HG02852 (cell line): ENCODE measurements at regions not wholly inside any gene's neighbourhood (a gene's known extent, or its start where the extent isn't known, plus 50 kb on each side); places are given as distances from the start of the nearest gene placed in this dataset.

Experiments used
- ATAC-seq: cut with Tn5 transposase; IDR thresholded peaks from one replicate; pipeline ENCODE4 v1.9.1; 2021; ENCODE audit warnings: mild to moderate bottlenecking, moderate library complexity; ENCODE audit not compliant: unreplicated experiment

DNA sequence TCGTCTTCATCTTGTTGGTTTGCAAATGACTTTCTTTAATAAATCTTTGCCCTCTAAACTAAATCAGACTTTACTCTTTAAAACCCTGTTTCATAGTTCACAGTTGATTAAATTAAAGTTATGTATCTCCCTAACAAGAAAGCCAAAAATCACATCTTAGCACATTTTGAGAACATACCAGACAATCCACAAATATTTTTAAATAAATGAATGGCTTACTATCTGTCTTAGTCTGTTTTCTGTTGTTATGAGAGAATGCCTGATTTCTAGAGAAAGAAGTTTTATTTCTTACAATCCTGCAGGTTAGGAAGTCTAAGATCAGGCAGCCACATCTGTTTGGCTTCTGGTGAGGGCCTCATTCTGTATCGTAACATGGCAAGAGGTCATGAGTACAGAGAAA lies 1090.2 kb upstream of the PIK3C3 start:
- no peak for ATAC-seq

DNA sequence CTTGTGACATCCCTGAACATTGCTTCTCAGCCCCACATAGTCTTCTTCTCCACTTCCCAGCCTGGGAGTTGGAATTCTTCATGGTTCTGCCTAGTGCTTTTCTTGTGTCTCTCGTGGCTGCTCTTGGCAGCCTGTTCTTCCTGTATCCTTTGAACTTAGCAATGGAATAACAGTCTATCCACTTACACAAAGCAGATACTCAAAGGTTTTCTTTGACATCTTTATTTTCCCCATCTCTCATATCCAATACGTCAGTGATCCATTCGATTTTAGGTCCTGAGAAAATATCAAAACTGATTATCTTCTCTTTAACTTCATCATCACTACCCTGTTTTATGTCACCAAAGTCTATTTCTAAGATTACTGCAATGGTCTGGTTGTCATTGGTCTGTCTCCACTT lies 1091.2 kb upstream of the PIK3C3 start:
- ATAC-seq: no peak

DNA sequence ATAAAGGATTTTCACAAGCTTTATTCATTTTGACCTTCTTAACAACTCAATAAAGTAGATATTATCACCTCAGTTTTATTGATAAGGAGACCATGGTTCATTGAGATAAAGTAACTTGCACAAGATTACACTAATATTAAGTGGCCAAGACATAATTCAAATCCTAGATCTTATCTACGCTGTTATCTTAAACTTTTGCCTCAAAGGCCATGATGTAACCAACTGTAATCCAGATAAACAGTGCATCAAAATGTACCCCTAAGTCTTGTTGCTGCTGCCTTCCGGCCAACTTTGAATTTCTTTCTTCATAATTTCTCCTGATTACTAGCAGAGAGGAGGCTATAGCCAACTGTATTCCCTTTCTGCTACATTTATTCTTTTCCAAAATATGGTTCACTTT lies 1094.8 kb upstream of the PIK3C3 start:
- no peak for ATAC-seq

DNA sequence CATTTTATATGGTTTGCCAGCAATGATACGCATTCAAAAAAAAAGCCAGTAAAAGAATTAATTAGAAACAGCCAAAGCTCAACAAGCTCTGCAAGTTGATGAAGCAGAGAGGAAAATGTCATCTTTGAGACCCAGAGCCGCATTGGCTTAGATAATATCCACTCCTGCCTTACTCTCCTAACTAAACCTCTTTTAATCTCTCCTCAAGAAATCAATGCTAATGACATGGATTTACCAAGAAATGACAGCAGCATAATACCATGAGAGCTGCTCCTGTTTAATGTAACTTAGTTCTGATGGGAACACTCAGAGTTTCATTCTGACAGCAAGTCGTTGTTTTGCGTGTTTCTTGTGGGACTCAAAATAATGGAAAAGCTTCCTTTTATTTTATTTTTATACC lies 1099.4 kb upstream of the PIK3C3 start:
- ATAC-seq: no peak

DNA sequence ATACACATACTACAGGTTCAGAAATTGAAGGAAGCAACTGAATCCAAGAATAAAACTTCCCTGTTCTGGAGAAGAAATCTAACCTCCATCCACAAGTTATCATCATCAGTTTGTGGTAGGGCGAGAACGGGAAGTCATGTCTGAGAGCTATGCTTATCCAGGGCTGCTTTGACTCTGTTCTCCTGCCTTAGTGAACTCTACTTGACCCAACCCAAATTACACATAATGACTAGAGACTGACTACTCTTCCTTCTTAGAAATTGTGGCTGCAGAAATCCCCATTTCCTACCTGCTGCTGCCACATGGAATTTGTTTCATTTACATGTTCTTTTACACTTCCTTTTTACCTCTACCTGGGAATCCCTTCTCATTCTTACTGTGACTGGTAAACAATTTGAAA lies 1102.6 kb upstream of the PIK3C3 start:
- no peak for ATAC-seq

DNA sequence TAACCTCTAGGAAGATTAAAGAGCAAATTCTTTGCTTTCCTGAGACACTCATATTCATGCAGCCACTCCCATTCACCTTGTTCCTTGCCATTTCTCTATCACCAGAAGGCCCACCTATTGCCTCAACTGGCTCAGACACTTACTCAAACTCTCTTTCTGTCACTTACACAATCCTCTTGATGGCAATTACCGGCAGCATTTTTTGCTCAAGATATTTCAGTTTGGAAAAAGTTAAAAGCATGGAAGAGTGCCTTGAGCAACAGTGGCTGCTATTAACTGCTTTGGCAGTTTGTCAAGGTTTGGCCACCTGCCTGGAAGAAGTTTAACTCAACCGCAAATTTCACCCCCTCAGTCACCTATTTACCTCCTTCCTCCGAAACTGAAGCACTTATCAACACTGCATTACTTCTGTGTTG lies 1104.0 kb upstream of the PIK3C3 start:
- no peak for ATAC-seq

DNA sequence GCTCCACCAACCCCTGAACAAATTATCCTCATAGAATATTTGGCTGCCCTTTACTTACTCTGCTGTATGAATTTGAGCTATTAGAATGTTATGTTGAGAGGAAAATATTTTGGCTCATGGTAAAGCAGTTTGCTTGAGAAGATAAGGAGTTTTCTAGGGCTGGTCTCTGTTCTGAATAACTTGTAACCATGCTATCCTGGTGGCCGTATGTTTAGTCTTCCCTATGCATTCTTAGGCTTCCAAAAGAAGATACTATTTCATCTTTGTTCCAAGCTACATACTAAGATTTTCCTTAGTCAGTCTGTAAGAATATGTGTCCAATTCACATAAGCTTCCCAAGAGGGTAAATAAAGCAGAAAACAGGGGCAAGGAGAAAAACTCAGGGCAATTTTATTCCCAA lies 1105.1 kb upstream of the PIK3C3 start:
- ATAC-seq: no peak

DNA sequence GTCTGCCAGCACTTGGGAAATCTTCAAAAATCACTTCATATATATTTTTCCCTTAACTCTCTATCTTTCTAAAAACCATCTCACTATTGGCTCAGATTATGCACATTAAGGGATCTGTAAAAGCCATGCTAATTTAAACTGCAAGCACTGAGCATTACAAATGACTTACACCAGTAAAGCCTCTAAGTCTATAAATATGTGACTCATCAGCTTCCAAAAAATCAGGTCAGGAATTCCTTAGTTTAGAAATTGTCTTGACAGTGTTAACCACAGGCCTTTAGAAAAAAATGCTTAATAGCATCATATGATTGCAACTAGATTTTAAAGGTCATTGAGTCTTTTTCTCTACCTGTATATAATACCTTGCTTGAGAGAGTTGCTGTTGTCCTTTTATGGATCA lies 1113.6 kb upstream of the PIK3C3 start:
- no peak for ATAC-seq

DNA sequence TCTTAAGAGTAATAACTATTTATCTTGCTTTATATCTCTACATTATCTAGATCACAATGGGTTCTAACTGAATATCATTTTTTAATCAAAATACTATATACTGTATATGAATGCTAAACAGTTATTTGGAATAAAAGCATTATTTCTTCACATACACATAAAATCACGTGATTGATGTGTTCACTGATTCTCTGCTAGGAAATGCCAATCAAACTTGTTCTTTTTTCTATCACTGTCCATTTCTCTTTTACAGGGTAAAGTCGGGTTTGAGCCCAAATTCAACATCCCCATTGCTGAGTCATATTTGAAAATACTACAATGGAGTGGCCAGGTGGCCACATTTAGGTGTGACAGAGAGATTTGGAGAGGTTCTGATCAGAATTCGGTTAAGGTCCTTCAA lies 1114.0 kb upstream of the PIK3C3 start:
- ATAC-seq: no peak

DNA sequence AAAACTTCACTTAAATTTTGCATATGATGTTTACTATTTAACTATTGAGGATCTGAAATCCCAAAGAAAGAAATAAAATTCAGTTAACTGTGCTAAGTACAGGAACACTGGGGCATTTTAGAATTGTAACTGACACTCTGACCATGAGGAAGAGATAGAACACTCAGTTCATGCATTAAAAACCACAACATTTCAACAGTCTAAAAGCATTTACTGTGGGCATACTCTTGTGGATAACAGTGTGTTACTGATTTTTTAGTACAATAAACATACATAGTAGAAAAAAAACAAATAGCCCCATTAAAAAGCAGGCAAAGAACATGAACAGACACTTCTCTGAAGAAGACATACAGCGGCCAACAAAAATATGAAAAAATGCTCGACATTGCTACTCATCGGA lies 1122.7 kb upstream of the PIK3C3 start:
- no peak for ATAC-seq

DNA sequence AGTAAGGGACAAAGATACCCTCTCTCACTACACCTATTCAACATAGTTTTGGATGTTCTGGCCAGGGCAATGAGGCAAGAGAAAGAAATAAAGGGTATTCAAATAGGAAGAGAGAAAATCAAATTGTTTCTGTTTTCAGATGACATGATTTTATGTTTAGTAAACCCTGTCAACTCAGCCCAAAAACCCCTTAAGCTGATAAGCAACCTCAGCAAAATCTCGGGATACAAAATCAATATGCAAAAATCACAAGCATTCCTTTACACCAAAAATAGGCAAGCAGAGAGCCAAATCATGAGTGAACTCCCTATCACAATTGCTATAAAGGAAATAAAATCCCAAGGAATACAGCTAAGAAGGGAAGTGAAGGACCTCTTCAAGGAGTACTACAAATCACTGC lies 1130.7 kb upstream of the PIK3C3 start:
- ATAC-seq: no peak

DNA sequence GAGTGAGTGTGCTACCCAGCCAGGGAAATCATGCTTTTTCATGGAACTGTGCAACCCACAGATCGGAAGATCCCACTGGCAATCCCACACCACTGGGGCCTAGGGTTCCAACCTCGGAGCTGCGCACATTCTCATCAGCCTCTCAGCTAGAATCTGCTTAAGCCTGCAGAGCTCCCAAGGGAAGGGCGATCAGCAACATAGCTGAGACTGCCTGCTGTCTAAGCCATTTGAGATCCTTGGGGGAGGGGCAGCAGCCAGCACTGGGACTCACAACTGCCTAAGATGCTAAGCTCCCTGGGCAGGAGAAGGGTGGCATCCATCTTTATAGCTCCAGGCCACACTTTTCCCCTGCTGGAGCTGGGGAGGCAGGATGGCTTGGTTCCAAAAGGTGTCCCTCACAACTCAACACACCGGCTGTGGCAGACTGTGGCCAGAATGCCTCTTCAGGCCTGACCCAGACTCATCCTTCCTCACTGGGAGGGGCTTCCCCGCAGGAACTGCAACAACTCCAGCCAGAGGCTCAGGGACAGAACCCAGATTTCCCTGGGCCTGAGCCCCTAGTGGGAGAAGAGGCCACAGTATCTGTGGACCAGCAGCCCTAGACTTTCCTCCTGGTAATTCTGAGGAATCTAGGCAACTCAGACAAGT lies 1133.3 kb upstream of the PIK3C3 start:
- no peak for ATAC-seq

DNA sequence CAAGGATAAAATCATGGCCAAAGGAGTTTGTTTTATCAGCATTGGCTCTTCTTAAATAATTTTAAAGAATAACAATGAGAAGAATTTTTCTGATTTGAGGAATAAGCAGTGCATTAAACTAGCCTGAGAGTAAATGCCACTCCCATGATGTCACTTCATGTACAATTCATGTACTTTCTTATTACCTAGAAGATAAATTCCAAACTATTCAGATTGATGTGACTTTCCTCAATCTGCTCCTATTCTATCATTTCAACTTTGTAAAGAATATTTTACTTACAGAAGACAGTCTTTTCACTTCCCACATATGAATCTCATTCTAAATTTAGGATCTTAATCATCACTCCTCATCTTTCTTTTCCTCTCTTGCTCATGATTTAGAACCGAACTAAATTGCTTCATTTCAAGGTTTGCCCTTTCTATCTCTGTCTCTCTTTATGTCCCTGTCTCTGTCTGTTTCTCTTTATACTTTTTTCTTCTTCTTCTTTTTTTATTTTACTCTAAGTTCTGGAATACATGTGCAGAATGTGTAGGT lies 1142.0 kb upstream of the PIK3C3 start:
- no peak for ATAC-seq

DNA sequence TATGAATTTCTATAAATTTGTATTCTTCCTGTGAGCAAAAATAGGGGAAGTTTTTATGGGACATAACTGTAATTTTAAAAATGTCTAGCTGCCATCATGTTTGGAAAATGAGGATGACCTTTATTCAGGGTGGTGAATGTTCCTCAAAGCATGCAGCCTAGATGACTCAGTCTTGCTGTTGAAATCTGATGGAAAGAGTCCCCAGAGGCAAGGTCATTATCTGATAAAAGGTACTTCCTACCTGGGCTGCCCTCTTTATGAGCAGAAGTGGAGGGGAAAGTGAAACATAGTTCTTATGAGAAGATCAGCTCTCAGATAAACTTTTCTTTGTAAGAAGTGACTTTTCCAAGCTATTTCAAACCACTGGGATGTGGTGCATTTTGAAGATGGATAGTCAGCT lies 1144.7 kb upstream of the PIK3C3 start:
- ATAC-seq: no peak

DNA sequence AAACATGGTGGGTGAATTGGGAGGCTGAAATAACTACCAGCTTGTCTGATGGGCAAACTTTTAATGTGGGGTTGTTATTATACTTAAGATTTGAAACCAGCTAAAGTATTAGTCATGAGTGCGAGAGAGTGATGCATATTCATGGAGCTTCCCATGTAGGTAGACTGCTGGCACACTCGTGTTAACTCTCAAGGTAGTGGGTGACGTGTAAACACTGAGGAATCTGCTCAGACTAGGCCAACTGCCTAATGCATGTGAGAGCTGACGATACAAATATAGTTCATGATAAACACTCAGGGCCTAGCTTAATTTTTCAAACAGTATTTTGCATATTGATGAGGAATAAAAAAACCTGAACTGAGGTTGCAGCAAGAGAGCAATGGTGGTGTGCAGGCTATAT lies 1165.7 kb upstream of the PIK3C3 start:
- no peak for ATAC-seq

DNA sequence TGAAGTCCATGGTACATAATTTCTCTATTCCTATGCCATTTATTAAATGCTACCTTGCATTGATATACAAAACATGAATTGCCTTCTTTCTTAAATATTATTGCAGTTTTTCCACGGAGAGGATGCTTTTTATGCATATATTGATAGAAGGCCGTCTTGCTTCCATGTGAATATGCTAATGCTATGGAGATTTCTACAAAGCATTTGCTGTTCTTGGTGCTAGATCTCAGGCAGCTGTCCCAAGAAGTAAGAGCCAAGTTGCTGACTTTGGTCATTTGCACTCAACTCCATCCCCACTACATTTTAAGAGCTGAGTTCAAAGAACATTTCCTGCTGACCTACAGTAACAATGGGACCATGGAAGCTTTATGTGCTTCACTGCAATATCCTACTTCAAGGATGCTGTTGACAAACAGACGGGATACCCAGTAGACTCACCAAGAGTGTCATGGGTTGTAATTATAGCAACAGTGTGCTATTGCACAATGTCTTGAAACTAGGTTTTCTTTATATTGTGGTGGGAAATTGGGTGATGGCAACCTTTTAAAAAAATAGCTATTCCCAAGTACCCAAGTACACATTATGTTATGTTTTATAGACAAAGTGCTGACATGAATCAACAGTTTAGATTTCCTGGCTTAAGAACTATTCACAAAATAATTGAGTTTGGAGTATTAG lies 1172.4 kb upstream of the PIK3C3 start:
- ATAC-seq: no peak

DNA sequence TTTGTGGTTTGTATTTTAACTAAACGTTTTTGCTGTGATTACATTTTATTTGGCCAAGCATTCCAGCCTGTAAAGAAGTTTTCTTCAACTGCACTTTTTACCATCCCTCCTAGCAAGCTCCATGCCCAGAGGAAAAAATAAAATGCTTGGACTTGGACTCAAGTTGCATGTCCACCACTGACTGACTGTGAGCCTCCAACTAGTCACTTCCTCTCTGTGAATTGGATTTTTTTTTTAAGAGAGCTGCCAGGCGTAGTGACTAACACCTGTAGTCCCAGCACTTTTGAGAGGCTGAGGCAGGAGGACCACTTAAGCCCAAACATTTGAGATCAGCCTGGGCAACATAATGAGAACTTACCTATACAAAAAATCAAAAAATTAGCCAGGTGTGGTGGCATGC lies 1185.2 kb upstream of the PIK3C3 start:
- no peak for ATAC-seq

DNA sequence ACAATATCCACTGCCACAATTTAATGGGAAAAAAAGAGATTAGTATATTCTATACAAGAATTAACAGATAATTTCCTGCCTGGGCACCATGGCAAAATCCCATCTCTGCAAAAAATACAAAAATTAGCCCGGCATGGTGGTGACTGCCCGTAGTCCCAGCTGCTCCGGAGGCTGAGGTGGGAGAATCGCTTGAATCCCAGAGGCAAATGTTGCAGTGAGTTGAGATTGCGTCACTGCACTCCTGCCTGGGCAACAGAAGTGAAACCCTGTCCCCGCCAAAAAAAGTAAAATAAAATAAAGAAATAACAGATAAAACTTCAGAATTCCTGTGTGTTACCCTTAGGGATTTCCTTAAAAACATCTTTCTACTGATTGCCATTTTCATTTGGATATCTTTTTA lies 1194.8 kb upstream of the PIK3C3 start:
- no peak for ATAC-seq

DNA sequence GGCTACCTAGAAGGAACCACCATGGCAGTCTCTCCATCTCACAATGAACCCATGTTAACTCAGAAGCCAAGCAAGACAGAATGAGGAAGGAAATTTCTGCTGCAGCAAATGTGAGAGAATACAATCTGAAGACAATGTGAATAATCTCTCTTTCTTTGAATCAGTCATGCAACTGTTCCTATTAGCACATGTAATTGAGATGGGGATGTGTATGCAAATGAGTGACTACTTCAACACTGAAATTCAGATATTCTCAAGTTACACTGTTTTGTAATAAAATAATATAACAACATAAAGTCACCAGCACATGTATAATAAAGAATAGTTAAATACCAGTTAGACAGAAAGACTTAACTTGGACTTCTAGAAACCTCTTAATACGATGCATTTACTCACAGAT lies 1200.6 kb upstream of the PIK3C3 start:
- no peak for ATAC-seq

DNA sequence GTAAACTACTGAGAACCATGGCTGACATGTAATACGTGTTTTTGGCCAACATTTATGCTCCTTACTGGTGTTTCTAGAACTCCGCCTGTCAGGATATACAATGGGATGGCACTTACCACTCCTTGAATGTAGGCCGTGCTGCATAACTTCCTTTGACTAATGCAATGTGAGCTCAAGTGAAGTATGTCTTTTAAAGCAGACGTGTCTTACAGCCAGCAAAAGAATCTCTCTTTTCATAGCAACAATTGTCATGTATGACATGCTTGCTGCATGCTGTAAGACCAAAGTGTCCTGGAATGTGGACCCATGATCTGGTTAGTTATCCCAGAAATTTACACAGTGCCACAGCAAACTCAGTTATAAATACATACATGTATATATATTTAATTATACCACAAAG lies 1202.7 kb upstream of the PIK3C3 start:
- ATAC-seq: no peak

DNA sequence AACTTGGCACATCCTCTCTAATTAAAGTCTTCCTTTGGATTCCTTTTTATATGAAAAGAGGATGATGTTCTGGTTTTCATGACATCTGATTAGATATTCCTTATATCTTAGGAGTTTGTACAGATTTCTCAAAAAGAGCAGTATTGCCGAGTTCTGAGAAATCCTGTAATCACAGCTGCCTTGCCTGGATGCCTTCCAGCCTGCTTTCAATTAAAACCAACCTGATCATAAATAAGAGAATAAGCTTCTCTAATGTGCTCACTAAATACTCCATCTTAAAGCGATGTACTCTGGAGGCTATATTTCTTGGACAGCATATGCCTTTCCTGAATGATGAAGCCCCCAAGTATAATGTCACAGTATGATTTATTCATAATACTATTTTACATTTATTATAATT lies 1203.8 kb upstream of the PIK3C3 start:
- ATAC-seq: no peak

DNA sequence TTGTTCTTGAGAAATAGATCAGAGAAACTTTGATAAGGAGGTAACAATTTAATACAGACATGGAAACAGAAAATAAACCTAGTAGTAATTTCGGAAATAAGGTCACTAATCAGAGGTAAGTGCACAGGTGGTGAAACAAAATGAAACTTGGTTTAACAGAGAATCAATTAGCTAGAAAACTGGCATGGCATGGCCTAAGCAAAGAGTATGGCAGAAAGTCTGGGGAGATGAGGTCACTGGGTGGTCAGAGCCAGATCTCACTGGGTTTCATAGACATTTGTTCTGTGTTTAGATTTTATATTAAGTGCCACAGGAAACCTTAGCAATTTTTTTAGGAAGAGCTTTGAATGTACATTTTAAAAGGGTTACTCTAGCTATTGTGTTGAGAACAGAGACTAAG lies 1216.0 kb upstream of the PIK3C3 start:
- ATAC-seq: no peak
